IMR-90 (cell line): ENCODE measurements at regions not wholly inside any gene's neighbourhood (a gene's known extent, or its start where the extent isn't known, plus 50 kb on each side); places are given as distances from the start of the nearest gene placed in this dataset.

Experiments used
- ATAC-seq: fragments of 200-7000 bp; cut with Tn5 transposase; 2 replicates; pipeline ENCODE4 v1.9.1; 2020; ENCODE audit warnings: low read depth, mild to moderate bottlenecking, moderate library complexity
- BruUV-seq: library from RNA; stranded (reverse); fragments of 400-500 nt; replicated peaks from 2 replicates; lab custom pipeline; 2021; lab: Mats Ljungman, UMichigan
- CTCF ChIA-PET: fragments of 300-600 bp; formaldehyde crosslinking; extraction: SDS; loops from one replicate; lab custom pipeline; 2021; ENCODE audit warnings: antibody characterized with exemption; lab: Yijun Ruan, JAX
- POLR2A ChIA-PET: fragments of 300-600 bp; sonication (Branson Sonifier 250); formaldehyde crosslinking; loops from one replicate; lab custom pipeline; 2022; ENCODE audit warnings: antibody characterized with exemption; ENCODE audit not compliant: unreplicated experiment; lab: Charles Lee
- DNase-seq: peaks from one replicate; pipeline ENCODE4 v3.0.0; 2013
- H2AFZ ChIP-seq: replicated peaks from 2 replicates; pipeline ENCODE3; 2013; ENCODE audit warnings: low read length, mild to moderate bottlenecking; ENCODE audit not compliant: poor library complexity
- H2AK5ac ChIP-seq: 2 replicates; pipeline ENCODE4 v1.6.1; 2013; ENCODE audit warnings: low read depth, low read length, inconsistent platforms
- H2AK9ac ChIP-seq: replicated peaks from 2 replicates; pipeline ENCODE3; 2013; ENCODE audit warnings: mild to moderate bottlenecking, low read depth, low read length, moderate library complexity; ENCODE audit not compliant: poor library complexity
- H2BK120ac ChIP-seq: 2 replicates; pipeline ENCODE4 v1.6.1; 2013; ENCODE audit warnings: low read depth, low read length, inconsistent platforms
- H2BK15ac ChIP-seq: 3 replicates; pipeline ENCODE4 v1.6.1; 2013; ENCODE audit warnings: low read depth, low read length, inconsistent platforms
- H2BK20ac ChIP-seq: 2 replicates; pipeline ENCODE4 v1.6.1; 2013; ENCODE audit warnings: low read depth, mild to moderate bottlenecking, inconsistent platforms, low read length, moderate library complexity
- H2BK5ac ChIP-seq: 2 replicates; pipeline ENCODE4 v1.6.1; 2013; ENCODE audit warnings: mild to moderate bottlenecking, low read depth, low read length, inconsistent platforms; ENCODE audit not compliant: poor library complexity, severe bottlenecking
- H3K14ac ChIP-seq: replicated peaks from 2 replicates; pipeline ENCODE4 v1.6.1; 2013; ENCODE audit warnings: low read depth, low read length, inconsistent platforms
- H3K18ac ChIP-seq: 2 replicates; pipeline ENCODE4 v1.6.1; 2013; ENCODE audit warnings: low read depth, low read length, control low read depth
- H3K23ac ChIP-seq: 2 replicates; pipeline ENCODE4 v1.6.1; 2013; ENCODE audit warnings: low read depth, low read length, inconsistent platforms
- H3K27ac ChIP-seq: 2 replicates; pipeline ENCODE4 v1.5.1; 2013; ENCODE audit warnings: mild to moderate bottlenecking, control low read depth, low read length; ENCODE audit not compliant: insufficient read depth
- H3K27me3 ChIP-seq: 2 replicates; pipeline ENCODE4 v1.6.1; 2013; ENCODE audit warnings: low read length; ENCODE audit not compliant: control insufficient read depth, insufficient read depth
- H3K36me3 ChIP-seq: 2 replicates; pipeline ENCODE4 v1.6.1; 2013; ENCODE audit warnings: low read length, mixed read lengths; ENCODE audit not compliant: control insufficient read depth, insufficient read depth
- H3K4ac ChIP-seq: 2 replicates; pipeline ENCODE4 v1.6.1; 2013; ENCODE audit warnings: low read depth, low read length, inconsistent platforms
- H3K4me1 ChIP-seq: 2 replicates; pipeline ENCODE4 v1.6.1; 2013; ENCODE audit warnings: low read length, mixed read lengths; ENCODE audit not compliant: control insufficient read depth, insufficient read depth
- H3K4me2 ChIP-seq: 2 replicates; pipeline ENCODE4 v1.6.1; 2013; ENCODE audit warnings: low read depth, mild to moderate bottlenecking, control low read depth, low read length, moderate library complexity
- H3K4me3 ChIP-seq: 2 replicates; pipeline ENCODE4 v1.5.1; 2013; ENCODE audit warnings: low read depth, mild to moderate bottlenecking, control low read depth, low read length, moderate library complexity; ENCODE audit not compliant: insufficient read depth
- H3K56ac ChIP-seq: 2 replicates; pipeline ENCODE4 v1.6.1; 2013; ENCODE audit warnings: low read length, inconsistent platforms; ENCODE audit not compliant: insufficient read depth; ENCODE audit errors: extremely low read depth
- H3K79me1 ChIP-seq, 2 experiments: 2 replicates each; pipeline ENCODE4 v1.6.1; 2013; ENCODE audit warnings: low read length in 2 of 2, inconsistent platforms in 1 of 2, low read depth in 1 of 2
- H3K9ac ChIP-seq: 2 replicates; pipeline ENCODE4 v1.6.1; 2013; ENCODE audit warnings: low read depth, low read length, control low read depth
- H3K9me1 ChIP-seq: 2 replicates; pipeline ENCODE4 v1.6.1; 2013; ENCODE audit warnings: low read length, inconsistent platforms; ENCODE audit not compliant: insufficient read depth
- H3K9me3 ChIP-seq: 2 replicates; pipeline ENCODE4 v1.6.1; 2013; ENCODE audit warnings: low read length; ENCODE audit not compliant: control insufficient read depth, insufficient read depth
- H4K20me1 ChIP-seq: 2 replicates; pipeline ENCODE4 v1.6.1; 2013; ENCODE audit warnings: low read length, inconsistent platforms; ENCODE audit not compliant: insufficient read depth
- H4K5ac ChIP-seq: 2 replicates; pipeline ENCODE4 v1.6.1; 2013; ENCODE audit warnings: mild to moderate bottlenecking, low read depth, low read length, control low read depth
- H4K8ac ChIP-seq, 2 experiments: 2 replicates each; pipeline ENCODE4 v1.6.1; 2013; ENCODE audit warnings: low read depth in 2 of 2, low read length in 2 of 2, control low read depth in 1 of 2, inconsistent platforms in 1 of 2
- H4K91ac ChIP-seq: 2 replicates; pipeline ENCODE4 v1.6.1; 2013; ENCODE audit warnings: low read depth, low read length, inconsistent platforms; ENCODE audit not compliant: insufficient read depth
- CEBPB ChIP-seq: IDR thresholded peaks from 2 replicates; pipeline ENCODE4 v1.6.1; 2012; ENCODE audit warnings: low read depth, low read length, improper control_type of control experiment
- MAZ ChIP-seq: IDR thresholded peaks from 2 replicates; pipeline ENCODE4 v1.6.1; 2012; ENCODE audit warnings: low read depth, mild to moderate bottlenecking, low read length, improper control_type of control experiment, moderate library complexity, borderline replicate concordance
- MXI1 ChIP-seq: IDR thresholded peaks from 2 replicates; pipeline ENCODE4 v1.6.1; 2012; ENCODE audit warnings: low read depth, mild to moderate bottlenecking, low read length, moderate library complexity, borderline replicate concordance
- NFE2L2 ChIP-seq: fragments of 150-350 bp; IDR thresholded peaks from 2 replicates; pipeline ENCODE4 v1.6.1; 2016; ENCODE audit warnings: low read depth, mild to moderate bottlenecking, low read length
- RAD21 ChIP-seq: IDR thresholded peaks from 2 replicates; pipeline ENCODE4 v1.6.1; 2012; ENCODE audit warnings: low read length, improper control_type of control experiment
- RCOR1 ChIP-seq: IDR thresholded peaks from 2 replicates; pipeline ENCODE4 v1.6.1; 2012; ENCODE audit warnings: mild to moderate bottlenecking, low read length, improper control_type of control experiment; ENCODE audit not compliant: insufficient replicate concordance
- RFX5 ChIP-seq: IDR thresholded peaks from 2 replicates; pipeline ENCODE4 v1.8.0; 2012; ENCODE audit warnings: low read depth, mild to moderate bottlenecking, low read length, moderate library complexity
- SMC3 ChIP-seq: fragments of 150-350 bp; IDR thresholded peaks from 2 replicates; pipeline ENCODE4 v1.6.1; 2016; ENCODE audit warnings: low read depth, mild to moderate bottlenecking, antibody characterized with exemption, low read length, moderate library complexity
- WGBS, 2 experiments: methylation state at CpG; one replicate each; pipeline versions ENCODE4 v1.1.5 to v1.1.7; 2013; ENCODE audit warnings: missing lambda C conversion rate in 2 of 2; ENCODE audit not compliant: insufficient read length in 1 of 2; ENCODE audit errors: extremely low coverage in 2 of 2; 5-methylcytosine and 5-hydroxymethylcytosine counted together
- dilution Hi-C: fragments of 300-500 bp; cut with HindIII; formaldehyde crosslinking; loops from one replicate; pipeline ENCODE4 v1.14.3; 2018; ENCODE audit warnings: low sequenced_read_pairs; ENCODE audit not compliant: unreplicated experiment
- in situ Hi-C: fragments of 300-500 bp; cut with MboI; formaldehyde crosslinking; loops from 3 replicates; pipeline ENCODE4 v1.14.3; 2019; ENCODE audit warnings: low sequenced_read_pairs, inconsistent platforms, mixed read lengths
- intact Hi-C: fragments of 100-400 bp; cut with micrococcal nuclease; formaldehyde crosslinking; loops from 2 replicates; pipeline ENCODE4 v1.10.0; 2022
- TF ChIP-seq, protein P1 (sequence below): conservative IDR thresholded peaks from 2 replicates; pipeline ENCODE4 v1.5.1; 2012; ENCODE audit warnings: mild to moderate bottlenecking, low read depth, low read length, improper control_type of control experiment

DNA sequence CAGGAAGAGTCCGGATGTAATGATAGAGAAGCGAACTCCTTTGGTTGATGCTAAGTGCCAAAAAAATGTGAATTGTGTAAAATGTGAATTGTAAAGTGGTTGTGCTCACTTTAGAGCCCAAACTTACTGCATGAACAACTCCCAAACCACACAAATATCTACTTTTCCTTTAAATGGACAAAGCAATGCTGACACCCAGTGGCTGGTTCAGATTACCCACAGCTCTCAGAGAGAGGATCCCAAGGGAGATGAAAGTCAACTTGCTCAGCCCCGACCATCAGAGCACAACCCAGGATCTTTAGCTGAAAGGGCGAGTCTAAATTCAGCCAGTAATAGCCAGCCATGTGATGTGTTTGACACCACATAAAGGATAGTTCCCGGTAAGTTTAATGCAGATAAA, 133.7 kb downstream of the NMUR2 start:
- Histone ChIP-seq H2BK120ac (no peak overlapping the region), H2BK20ac (no peak overlapping the region), H4K20me1 (no peaks in the 10 kb centered on the region), H3K79me1 (no peaks in the 10 kb centered on the region), H3K9me3 (peaks cover 4% of the 10 kb centered on the region; the same call in 1 of the 2 replicates), H3K4me1 (no peaks in the 10 kb centered on the region), H3K9ac (no peak overlapping the region), H3K14ac (no peak overlapping the region), H3K4me3 (no peak overlapping the region), H3K4ac (no peak overlapping the region), H4K8ac (no peak overlapping the region), H2AK9ac (no peak overlapping the region), H2BK15ac (no peak overlapping the region), H3K23ac (no peak overlapping the region), H3K4me2 (no peak overlapping the region), H3K36me3 (no peaks in the 10 kb centered on the region), H4K91ac (no peak overlapping the region), H3K56ac (no peak overlapping the region), H3K27ac (no peak overlapping the region), H2BK5ac (no peak overlapping the region), H3K9me1 (no peaks in the 10 kb centered on the region), H3K18ac (no peak overlapping the region), H3K27me3 (no peaks in the 10 kb centered on the region), H2AK5ac (no peak overlapping the region), H4K5ac (no peak overlapping the region), H2AFZ (no peak overlapping the region)
- no CpG with 5 or more reads among the region's 5 CpGs for WGBS, 2 experiments
- ChIA-PET CTCF (no interaction called here), POLR2A (no interaction called here)
- TF ChIP-seq MAZ (no peak), RFX5 (no peak), SMC3 (no peak), RAD21 (no peak), MXI1 (no peak), NFE2L2 (no peak), RCOR1 (no peak), CEBPB (no peak)
- TF ChIP-seq, protein P1, sequence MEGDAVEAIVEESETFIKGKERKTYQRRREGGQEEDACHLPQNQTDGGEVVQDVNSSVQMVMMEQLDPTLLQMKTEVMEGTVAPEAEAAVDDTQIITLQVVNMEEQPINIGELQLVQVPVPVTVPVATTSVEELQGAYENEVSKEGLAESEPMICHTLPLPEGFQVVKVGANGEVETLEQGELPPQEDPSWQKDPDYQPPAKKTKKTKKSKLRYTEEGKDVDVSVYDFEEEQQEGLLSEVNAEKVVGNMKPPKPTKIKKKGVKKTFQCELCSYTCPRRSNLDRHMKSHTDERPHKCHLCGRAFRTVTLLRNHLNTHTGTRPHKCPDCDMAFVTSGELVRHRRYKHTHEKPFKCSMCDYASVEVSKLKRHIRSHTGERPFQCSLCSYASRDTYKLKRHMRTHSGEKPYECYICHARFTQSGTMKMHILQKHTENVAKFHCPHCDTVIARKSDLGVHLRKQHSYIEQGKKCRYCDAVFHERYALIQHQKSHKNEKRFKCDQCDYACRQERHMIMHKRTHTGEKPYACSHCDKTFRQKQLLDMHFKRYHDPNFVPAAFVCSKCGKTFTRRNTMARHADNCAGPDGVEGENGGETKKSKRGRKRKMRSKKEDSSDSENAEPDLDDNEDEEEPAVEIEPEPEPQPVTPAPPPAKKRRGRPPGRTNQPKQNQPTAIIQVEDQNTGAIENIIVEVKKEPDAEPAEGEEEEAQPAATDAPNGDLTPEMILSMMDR, result 0 out of 2 replicates have a peak, but pooled peaks have one; percentile 7
- in situ Hi-C loops, result no loop called here
- ATAC-seq (no peak), DNase-seq (no peak)
- BruUV-seq, result no TSS peak
- intact Hi-C loops, result no loop called here
- dilution Hi-C loops, result no loop called here
